Psoas muscle (tissue), 7 donors: ENCODE measurements at regions not wholly inside any gene's neighbourhood (a gene's known extent, or its start where the extent isn't known, plus 50 kb on each side); places are given as distances from the start of the nearest gene placed in this dataset.

Experiments
- ATAC-seq, 4 donors: fragments of 200-7000 bp; cut with Tn5 transposase; one replicate each; pipeline ENCODE4 v1.9.1; 2020; ENCODE audit warnings: moderate library complexity in 3 of 4, mild to moderate bottlenecking in 2 of 4
- DNase-seq, 2 donors: peaks; one replicate each; pipeline ENCODE4 v3.0.0-alpha.2; 2020
- H3K27ac ChIP-seq: fragments of 200-600 bp; one replicate; pipeline ENCODE4 v1.8.0; 2022
- H3K27me3 ChIP-seq, 3 donors: fragments of 200-600 bp in 1 of 3; one replicate each; pipeline versions ENCODE4 v1.6.1 to v1.8.0; 2013 to 2022; ENCODE audit warnings: low read length in 2 of 3, mild to moderate bottlenecking in 2 of 3, moderate library complexity in 1 of 3; ENCODE audit not compliant: insufficient read depth in 3 of 3
- H3K36me3 ChIP-seq, 2 donors: fragments of 200-600 bp in 1 of 2; one replicate each; pipeline versions ENCODE4 v1.6.1 to v1.8.0; 2013 to 2022; ENCODE audit warnings: low read depth in 1 of 2, mild to moderate bottlenecking in 1 of 2, moderate library complexity in 1 of 2; ENCODE audit not compliant: insufficient read depth in 1 of 2
- H3K4me1 ChIP-seq: fragments of 200-600 bp; one replicate; pipeline ENCODE4 v1.8.0; 2022
- H3K4me3 ChIP-seq: fragments of 200-600 bp; one replicate; pipeline ENCODE4 v1.8.0; 2022; ENCODE audit warnings: mild to moderate bottlenecking
- H3K9me3 ChIP-seq: fragments of 200-600 bp; one replicate; pipeline ENCODE4 v1.8.0; 2022
- CTCF ChIP-seq: fragments of 200-600 bp; IDR thresholded peaks from one replicate; pipeline ENCODE4 v1.8.0; 2022; ENCODE audit warnings: antibody characterized with exemption
- WGBS, 3 donors: extraction: QIAGEN DNeasy Blood & Tissue Kit; methylation state at CpG; one replicate each; pipeline versions ENCODE4 v1.1.6 to v1.1.7; 2013; 5-methylcytosine and 5-hydroxymethylcytosine counted together
- intact Hi-C, 2 donors: fragments of 100-400 bp; cut with DNase I; formaldehyde crosslinking; loops; one replicate each; pipeline versions ENCODE4 v1.11.0 to v1.14.2; 2022
- donor health status: healthy with polysubstance abuse.
- donor health status: DM: no; HTN: no; CAD: no; lungs with moderate emphysema.
- donor health status: Bipolar disorder and iron deficiency.
- donor health status: healthy.
- donor health status: DM: yes; HTN: yes; CAD: no.
- donor health status: DM: no; HTN: no; CAD: no.
- donor health status: DM: yes; HTN: yes; CAD: no.

DNA sequence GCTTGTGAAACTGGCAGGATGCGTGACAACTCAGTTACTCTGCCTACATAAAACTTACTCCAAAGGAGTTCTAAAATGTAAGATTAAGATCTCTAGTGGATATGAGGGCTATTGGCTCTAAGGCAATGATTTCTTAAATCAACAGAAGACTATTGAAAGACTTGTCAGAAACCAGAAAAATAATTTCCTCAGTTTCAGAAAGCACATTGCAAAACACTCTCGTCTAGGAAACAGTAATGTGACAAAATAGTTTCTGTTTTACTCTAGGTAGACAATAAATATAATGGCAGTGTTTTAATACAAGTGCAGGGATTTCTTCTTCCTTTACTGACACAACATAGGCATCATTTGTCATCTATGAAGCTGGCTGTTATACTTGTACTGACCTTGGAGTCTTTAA lies 230.1 kb downstream of the KCTD12 start:
- 74 to 83% (median 82%) methylated on average over 2 of the region's 2 CpGs for WGBS, 3 donors
- H3K27me3 ChIP-seq, result no peaks in the 10 kb centered on the region
- no peak for DNase-seq
- intact Hi-C loops, result loop anchor here in 1 of 2 donors (5.0 kb wide), 1 partner anchor 1711 kb away; no protein-coding TSS in a partner anchor
- H3K36me3 ChIP-seq, result no peaks in the 10 kb centered on the region
- H3K4me1 ChIP-seq, result no peaks in the 10 kb centered on the region
- no peak for TF ChIP-seq CTCF
- no peaks in the 10 kb centered on the region for H3K9me3 ChIP-seq
- no peak overlapping the region for H3K27ac ChIP-seq
- H3K4me3 ChIP-seq, result no peak overlapping the region
- ATAC-seq, result no peak

GRCh38 chr13:76654263-76654662 lies 231.9 kb downstream of the KCTD12 start:
- ATAC-seq (no peak), DNase-seq (no peak)
- no peak for TF ChIP-seq CTCF
- no peaks in the 10 kb centered on the region for H3K36me3 ChIP-seq
- no peaks in the 10 kb centered on the region for H3K4me1 ChIP-seq
- no peak overlapping the region for H3K4me3 ChIP-seq
- no peaks in the 10 kb centered on the region for H3K27me3 ChIP-seq
- H3K27ac ChIP-seq, result no peak overlapping the region
- intact Hi-C loops, result no loop called here
- no peaks in the 10 kb centered on the region for H3K9me3 ChIP-seq
- WGBS, 3 donors, result 54 to 73% (median 63%) methylated on average over 2 of the region's 2 CpGs

GRCh38 chr13:76651286-76651685 lies 234.9 kb downstream of the KCTD12 start:
- H3K9me3 ChIP-seq, result no peaks in the 10 kb centered on the region
- no peaks in the 10 kb centered on the region for H3K4me1 ChIP-seq
- intact Hi-C loops, result no loop called here
- no peaks in the 10 kb centered on the region for H3K36me3 ChIP-seq
- 97 to 100% (median 100%) methylated on average over 1 of the region's 1 CpG for WGBS, 3 donors
- no peak for ATAC-seq
- no peak overlapping the region for H3K27ac ChIP-seq
- no peak for TF ChIP-seq CTCF
- no peak for DNase-seq
- no peaks in the 10 kb centered on the region for H3K27me3 ChIP-seq
- no peak overlapping the region for H3K4me3 ChIP-seq

DNA sequence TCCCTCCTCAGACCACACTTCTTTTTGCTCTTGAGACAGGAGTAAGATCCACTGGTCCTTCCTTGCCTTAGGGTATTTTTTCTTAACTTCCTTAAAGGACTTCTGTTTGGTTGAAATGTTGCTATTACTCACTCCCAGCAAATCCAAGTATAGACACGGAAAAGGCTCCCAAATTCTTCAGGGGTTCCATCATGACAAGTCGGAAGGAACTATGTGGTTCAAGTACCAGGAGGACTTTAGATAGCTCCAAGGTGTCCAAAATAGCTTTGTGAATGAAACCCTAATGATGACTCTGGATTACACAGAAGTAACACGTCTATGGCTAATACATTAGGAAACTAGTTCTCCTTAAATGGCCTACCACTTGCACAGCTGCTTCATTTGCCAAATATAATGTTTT lies 238.7 kb downstream of the KCTD12 start:
- H3K27me3 ChIP-seq, result no peaks in the 10 kb centered on the region
- H3K4me3 ChIP-seq, result no peak overlapping the region
- no peak for DNase-seq
- no peak overlapping the region for H3K27ac ChIP-seq
- H3K9me3 ChIP-seq, result no peaks in the 10 kb centered on the region
- TF ChIP-seq CTCF, result no peak
- H3K4me1 ChIP-seq, result no peaks in the 10 kb centered on the region
- H3K36me3 ChIP-seq, result no peaks in the 10 kb centered on the region
- intact Hi-C loops, result no loop called here
- no peak for ATAC-seq
- WGBS, 3 donors, result 85 to 91% (median 90%) methylated on average over 3 of the region's 3 CpGs

DNA sequence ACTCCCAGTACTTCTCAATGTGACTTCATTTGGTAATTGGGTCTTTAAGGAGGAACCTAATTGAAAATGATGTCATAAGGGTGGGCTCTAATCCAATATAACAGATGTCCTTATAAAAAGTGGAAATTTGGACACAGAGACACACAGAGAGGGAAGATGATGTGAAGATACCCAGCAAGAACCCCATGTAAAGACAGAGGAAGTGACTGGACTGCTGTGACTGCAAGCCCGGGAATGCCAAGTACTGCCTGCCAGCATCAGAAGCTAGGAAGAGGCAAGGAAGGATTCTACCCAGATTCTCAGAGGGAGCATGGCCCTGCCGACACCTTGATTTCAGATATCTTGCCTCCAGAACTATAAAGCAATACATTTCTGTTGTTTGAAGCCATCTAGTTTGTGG lies 239.3 kb downstream of the KCTD12 start:
- no peak overlapping the region for H3K4me3 ChIP-seq
- no peaks in the 10 kb centered on the region for H3K9me3 ChIP-seq
- no peak overlapping the region for H3K27ac ChIP-seq
- WGBS, 3 donors, result 81 to 91% (median 82%) methylated on average over 2 of the region's 2 CpGs
- TF ChIP-seq CTCF, result no peak
- ATAC-seq (no peak), DNase-seq (no peak)
- intact Hi-C loops, result no loop called here
- H3K4me1 ChIP-seq, result no peaks in the 10 kb centered on the region
- H3K27me3 ChIP-seq, result no peaks in the 10 kb centered on the region
- H3K36me3 ChIP-seq, result no peaks in the 10 kb centered on the region
